Tongue (tissue), 1 donor: ENCODE measurements at regions not wholly inside any gene's neighbourhood (a gene's known extent, or its start where the extent isn't known, plus 50 kb on each side); places are given as distances from the start of the nearest gene placed in this dataset.
A peak's percentile ranks its signal among the peaks of the same experiment; 100 is the strongest.
"Not testable (repeated sequence)": the region's sequence is repeated elsewhere in the genome, so short reads cannot be mapped to it uniquely, and the experiment has no call there.

Experiments used
- DNase-seq: peaks from one replicate; pipeline ENCODE4 v3.0.0-alpha.2; 2015

- no peak for DNase-seq
Observed at GRCh38 chr2:12603781-12604295, 112.9 kb upstream of the TRIB2 start.

DNA sequence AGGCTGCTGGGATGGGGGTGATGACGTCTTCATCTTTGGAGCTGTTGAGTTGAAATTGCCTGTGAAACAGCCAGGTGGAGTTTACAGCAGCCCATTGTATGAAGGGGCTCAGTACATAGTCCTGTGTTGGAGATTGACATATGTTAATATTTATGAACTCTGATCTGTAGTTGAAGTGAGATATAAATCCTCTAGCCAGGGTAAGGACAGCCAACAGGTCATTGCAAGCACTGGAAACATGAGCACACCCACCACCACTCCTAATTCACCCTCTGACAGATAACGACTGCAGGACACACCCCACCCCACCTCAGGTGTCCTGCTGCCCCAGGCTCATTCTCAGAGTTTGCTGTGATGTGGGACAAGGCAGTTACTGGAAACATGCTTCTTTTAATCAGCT is 112.4 kb upstream of the TRIB2 start:
- DNase-seq: no peak

- no peak for DNase-seq
Observed at GRCh38 chr2:12605366-12605765, 111.4 kb upstream of the TRIB2 start.

GRCh38 chr2:12605936-12606335 is 110.8 kb upstream of the TRIB2 start:
- no peak for DNase-seq

- DNase-seq: peak; percentile 49
Observed at GRCh38 chr2:12606472-12607000, 110.2 kb upstream of the TRIB2 start.

GRCh38 chr2:12607971-12608370 is 108.8 kb upstream of the TRIB2 start:
- DNase-seq: no peak

DNA sequence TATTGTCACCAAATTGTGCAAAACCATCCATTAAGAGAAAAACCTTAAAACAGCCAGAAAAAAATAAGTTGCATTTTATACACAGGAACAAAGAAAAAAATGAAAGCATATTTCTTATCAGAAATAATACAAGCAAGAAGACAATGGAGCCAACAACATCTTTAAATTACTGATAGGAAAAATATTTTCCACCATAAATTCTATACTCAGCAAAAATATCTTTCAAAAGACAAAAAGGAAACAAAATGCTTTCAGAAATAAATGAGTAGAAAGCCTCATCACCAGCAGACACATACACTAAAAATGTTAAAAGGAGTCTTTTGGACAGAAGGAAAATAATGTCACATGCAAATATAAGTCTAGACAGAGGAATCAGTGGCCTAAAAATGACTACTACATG is 106.4 kb upstream of the TRIB2 start:
- no peak for DNase-seq

- no peak for DNase-seq
Observed at GRCh38 chr2:12612168-12612567, 104.6 kb upstream of the TRIB2 start.

DNA sequence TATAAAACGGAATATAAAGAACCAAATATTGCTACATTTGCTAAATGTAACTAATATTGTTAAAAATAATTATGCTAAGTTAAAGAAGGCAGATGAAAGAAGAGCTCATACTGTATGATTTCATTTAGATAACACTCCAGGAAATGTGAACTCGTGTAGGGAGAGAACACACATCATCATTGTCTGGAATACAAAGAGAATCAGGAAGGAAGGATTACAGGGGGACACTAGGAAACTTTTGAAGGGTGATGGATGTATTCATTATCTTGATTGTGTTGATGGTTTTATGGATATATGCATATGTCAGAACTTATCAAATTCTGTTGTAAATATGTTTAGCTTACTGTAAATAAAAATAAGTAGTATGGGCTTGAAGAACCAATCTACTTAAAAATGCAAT is 104.1 kb upstream of the TRIB2 start:
- DNase-seq: no peak

DNA sequence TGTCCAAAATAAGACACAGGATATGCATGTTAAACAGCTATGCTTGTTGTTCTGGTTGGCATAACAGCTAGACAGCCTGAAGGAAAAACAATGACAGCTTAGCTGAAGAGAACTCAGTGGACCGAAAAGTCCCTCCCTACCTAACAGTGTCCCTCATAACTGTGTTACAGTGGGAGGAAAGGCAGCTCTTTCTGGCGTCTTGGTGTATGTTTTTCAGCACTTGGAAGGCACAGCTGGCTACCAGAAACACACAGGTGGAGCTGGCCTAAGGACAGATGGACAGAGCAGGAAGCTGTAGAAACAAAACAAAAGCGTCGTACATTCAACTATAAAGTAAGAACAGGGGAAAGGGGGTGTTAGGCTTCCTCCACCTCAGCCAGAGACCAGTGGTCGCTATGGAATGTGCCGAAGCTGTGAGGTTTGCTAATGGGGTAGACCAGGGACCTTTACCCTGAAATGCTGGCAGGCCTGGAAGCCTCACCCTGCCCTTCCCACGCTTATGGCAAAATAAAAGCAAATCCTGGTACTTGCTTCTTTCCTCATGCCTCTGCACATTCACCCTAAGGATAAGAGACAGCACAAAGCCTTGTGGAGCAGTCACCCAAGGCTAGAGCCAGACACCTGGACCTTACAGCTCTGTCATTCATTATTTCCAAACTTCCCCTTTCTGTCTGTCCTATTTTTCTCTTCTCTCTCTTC is 103.5 kb upstream of the TRIB2 start:
- DNase-seq: peak; percentile 21

DNA sequence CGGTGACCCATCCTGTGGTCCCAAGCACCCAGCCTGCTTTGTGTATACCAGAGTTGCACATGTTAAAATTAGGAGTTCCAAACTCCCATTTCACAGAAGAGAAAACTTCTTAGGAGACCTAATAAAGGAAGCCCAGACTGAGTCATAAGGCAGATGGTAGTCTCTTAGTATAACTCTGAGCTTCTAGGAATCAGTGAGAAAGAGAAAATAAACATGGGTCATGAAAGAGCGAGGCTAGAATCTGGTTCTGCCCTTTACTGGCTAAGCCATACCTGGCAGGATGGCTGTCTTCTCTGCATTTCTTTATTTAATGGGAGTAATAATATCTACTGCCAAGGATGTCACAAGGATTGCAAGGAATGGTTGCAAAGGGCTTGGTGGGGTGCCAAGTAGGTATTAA is 101.2 kb upstream of the TRIB2 start:
- no peak for DNase-seq

DNA sequence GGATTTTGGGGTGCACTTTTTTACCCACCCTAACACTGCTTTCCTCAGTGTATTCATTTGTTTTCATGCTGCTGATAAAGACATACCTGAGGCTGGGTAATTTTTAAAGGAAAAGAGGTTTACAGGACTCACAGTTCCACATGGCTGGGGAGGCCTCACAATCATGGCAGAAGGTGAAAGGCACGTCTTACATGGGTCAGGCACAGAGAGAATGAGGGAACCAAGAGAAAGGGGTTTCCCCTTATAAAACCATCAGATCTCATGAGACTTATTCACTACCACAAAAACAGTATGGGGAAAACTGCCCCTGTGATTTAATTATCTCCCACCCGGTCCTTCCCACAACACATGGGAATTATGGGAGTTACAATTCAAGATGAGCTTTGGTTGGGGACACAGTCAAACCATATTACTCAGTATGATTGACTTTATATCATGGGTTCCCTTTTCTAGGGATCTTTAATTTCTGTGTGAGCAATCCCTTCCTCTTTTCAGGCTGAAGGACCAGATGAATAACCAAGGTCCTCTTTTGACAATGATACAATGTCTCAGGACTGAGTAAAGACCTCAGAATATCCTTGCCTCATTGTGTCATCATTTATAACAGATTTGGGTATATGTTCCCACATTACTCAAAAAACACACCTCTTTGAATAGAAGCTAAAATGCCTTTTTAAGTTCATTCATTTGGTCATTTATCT is 100.1 kb upstream of the TRIB2 start:
- no peak for DNase-seq

- no peak for DNase-seq
Observed at GRCh38 chr2:12617366-12617765, 99.4 kb upstream of the TRIB2 start.

GRCh38 chr2:12617853-12618252 is 98.9 kb upstream of the TRIB2 start:
- DNase-seq: no peak

DNA sequence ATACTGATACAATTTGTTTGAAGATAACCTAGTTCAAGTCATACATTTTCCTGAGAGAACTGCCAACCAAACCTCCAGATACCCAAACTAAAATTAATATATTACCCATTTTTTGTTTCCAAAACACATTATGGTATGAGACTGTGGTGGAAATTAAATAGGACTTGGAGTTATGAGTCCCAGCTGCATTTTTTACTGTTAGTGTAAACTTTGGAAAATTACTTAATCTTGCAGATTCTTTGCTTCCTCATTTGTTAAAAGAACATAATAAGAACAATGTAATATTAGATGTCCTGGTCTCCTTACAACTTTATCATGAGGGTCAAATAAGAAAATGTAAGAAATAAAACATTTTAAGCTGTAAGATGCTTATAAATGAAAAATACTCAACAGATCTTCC is 98.2 kb upstream of the TRIB2 start:
- no peak for DNase-seq

DNA sequence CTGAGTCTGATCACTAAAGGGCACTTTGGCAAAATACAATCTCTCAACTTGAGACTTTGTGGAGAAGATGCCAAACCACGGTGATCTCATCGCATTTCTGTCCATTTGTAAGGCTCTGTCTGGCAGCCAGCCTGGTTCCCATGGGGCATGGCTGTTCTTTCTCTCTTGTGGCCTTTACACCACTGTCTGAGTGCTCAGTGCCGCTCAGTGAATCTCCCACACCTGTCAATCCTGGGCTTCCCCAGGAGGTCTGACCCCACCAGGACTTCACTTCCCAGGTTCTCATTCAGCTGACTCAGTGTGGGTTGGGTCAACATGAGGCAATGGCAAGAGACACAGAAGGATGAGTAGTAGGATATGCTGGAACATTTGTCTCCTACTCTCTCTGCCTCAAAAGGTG is 96.8 kb upstream of the TRIB2 start:
- no peak for DNase-seq

DNA sequence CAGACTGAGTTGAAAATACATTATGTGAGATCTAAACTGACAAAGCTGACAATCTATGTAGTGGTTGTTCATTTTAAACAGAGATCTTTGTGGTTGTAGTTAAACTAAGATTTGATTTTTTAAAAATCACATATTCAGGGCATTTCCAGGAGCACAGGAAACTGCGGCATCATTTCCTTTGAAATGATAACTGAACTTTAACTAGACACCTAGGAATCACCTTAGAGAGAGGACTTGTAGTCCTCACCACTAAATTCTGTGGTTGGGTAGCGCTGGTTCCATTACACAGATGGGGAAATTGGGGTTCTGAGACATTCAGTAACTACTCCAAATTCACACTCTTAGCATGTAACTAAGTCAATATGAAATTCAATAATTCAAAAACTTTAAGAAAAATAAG is 96.0 kb upstream of the TRIB2 start:
- DNase-seq: no peak

- no peak for DNase-seq
Observed at GRCh38 chr2:12623051-12623450, 93.7 kb upstream of the TRIB2 start.

- DNase-seq: no peak
Observed at GRCh38 chr2:12624384-12624783, 92.4 kb upstream of the TRIB2 start.

- no peak for DNase-seq
Observed at GRCh38 chr2:12624905-12625598, 91.7 kb upstream of the TRIB2 start.

DNA sequence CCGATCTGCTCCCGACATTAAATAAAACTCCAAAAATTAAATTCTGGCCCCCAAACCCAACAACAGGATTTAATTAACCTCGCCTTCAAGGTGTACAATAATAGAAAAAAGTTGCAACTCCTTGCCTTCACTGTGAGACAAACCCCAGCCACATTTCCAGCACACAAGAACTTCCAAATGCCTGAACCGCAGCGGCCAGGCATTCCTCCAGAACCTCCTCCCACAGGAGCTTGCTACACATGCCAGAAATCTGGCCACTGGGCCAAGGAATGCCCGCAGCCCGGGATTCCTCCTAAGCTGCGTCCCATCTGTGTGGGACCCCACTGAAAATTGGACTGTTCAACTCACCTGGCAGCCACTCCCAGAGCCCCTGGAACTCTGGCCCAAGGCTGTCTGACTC is 88.2 kb upstream of the TRIB2 start:
- DNase-seq: not testable (repeated sequence)

DNA sequence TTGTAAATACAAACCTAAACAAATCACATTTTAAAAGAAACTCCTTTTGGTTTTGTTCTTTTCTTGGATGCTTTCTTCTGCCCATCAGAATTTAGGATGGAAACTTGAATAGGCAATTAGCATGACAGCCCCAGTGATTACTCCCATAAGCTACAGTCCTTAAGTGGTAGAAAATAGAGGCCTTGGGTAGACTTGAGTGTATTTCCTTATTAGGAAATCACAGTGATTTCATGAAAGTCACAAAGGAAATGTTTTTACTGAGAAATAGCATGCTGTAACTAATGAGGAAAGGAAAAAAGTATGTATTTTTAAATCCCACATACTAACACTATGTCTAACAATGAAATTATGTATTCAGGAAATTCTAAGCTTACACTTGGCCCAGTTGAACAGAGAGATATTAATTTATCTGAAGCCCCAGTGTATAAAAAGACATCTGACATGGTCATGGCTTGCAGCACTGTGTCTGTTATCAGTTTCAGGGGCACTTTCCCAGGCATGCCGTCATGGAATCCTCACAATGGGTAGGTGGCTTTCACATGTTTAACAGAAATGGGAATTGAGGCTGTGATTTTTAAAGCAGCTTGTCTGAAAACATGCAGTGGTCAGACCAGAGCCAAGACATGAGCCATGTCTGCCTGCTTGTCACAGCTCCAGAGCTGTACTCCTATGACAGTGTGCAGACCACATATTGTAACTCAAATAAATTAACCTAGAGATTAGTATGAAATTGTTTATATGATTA is 79.7 kb upstream of the TRIB2 start:
- DNase-seq: peak; percentile 69
